H9 (cell line): ENCODE measurements at regions not wholly inside any gene's neighbourhood (a gene's known extent, or its start where the extent isn't known, plus 50 kb on each side); places are given as distances from the start of the nearest gene placed in this dataset.

Experiments used
- DNase-seq: peaks from one replicate; pipeline ENCODE4 v3.0.0-alpha.2; 2017
- H2AFZ ChIP-seq: one replicate; pipeline ENCODE4 v1.6.1; 2013; ENCODE audit warnings: mild to moderate bottlenecking, low read length, control low read depth, moderate library complexity
- H2AK5ac ChIP-seq: 2 replicates; pipeline ENCODE4 v1.6.1; 2013; ENCODE audit warnings: low read length, control low read depth, mixed read lengths; ENCODE audit not compliant: insufficient read length
- H2BK120ac ChIP-seq: one replicate; pipeline ENCODE4 v1.6.1; 2013; ENCODE audit warnings: low read depth, mild to moderate bottlenecking, low read length, control low read depth, inconsistent platforms; ENCODE audit not compliant: poor library complexity, severe bottlenecking
- H2BK12ac ChIP-seq: 2 replicates; pipeline ENCODE4 v1.6.1; 2013; ENCODE audit warnings: low read length, control low read depth, mixed read lengths, low read depth; ENCODE audit not compliant: insufficient read length
- H2BK15ac ChIP-seq: 2 replicates; pipeline ENCODE4 v1.6.1; 2013; ENCODE audit warnings: low read depth, low read length, control low read depth
- H2BK20ac ChIP-seq: one replicate; pipeline ENCODE4 v1.6.1; 2013; ENCODE audit warnings: low read depth, mild to moderate bottlenecking, low read length, control low read depth, inconsistent platforms; ENCODE audit not compliant: poor library complexity, severe bottlenecking
- H2BK5ac ChIP-seq: 2 replicates; pipeline ENCODE4 v1.6.1; 2013; ENCODE audit warnings: low read length, control low read depth, mixed read lengths; ENCODE audit not compliant: insufficient read length
- H3K14ac ChIP-seq: 2 replicates; pipeline ENCODE4 v1.6.1; 2013; ENCODE audit warnings: low read length, control low read depth; ENCODE audit not compliant: insufficient read depth
- H3K18ac ChIP-seq: 2 replicates; pipeline ENCODE4 v1.6.1; 2013; ENCODE audit warnings: low read depth, mild to moderate bottlenecking, mixed read lengths, low read length, control low read depth; ENCODE audit not compliant: insufficient read length
- H3K23ac ChIP-seq: 2 replicates; pipeline ENCODE4 v1.6.1; 2013; ENCODE audit warnings: low read length, control low read depth, mixed read lengths, low read depth; ENCODE audit not compliant: insufficient read length
- H3K23me2 ChIP-seq: 2 replicates; pipeline ENCODE4 v1.6.1; 2013; ENCODE audit warnings: low read depth, mild to moderate bottlenecking, mixed read lengths, low read length, control low read depth; ENCODE audit not compliant: insufficient read length, poor library complexity, severe bottlenecking
- H3K27ac ChIP-seq: 2 replicates; pipeline ENCODE4 v1.5.1; 2013; ENCODE audit warnings: low read length, control low read depth, mixed read lengths, low read depth; ENCODE audit not compliant: insufficient read length
- H3K27me3 ChIP-seq: 2 replicates; pipeline ENCODE4 v1.6.1; 2013; ENCODE audit warnings: low read length, control low read depth, inconsistent platforms; ENCODE audit not compliant: insufficient read depth
- H3K4ac ChIP-seq: 2 replicates; pipeline ENCODE4 v1.6.1; 2013; ENCODE audit warnings: low read depth, mild to moderate bottlenecking, control low read depth, inconsistent platforms, low read length, moderate library complexity
- H3K4me1 ChIP-seq: 2 replicates; pipeline ENCODE4 v1.6.1; 2013; ENCODE audit warnings: low read length, control low read depth, inconsistent platforms; ENCODE audit not compliant: insufficient read depth
- H3K4me2 ChIP-seq: 2 replicates; pipeline ENCODE4 v1.6.1; 2013; ENCODE audit warnings: low read length, control low read depth, mixed read lengths; ENCODE audit not compliant: insufficient read length, insufficient read depth
- H3K56ac ChIP-seq: 2 replicates; pipeline ENCODE4 v1.6.1; 2013; ENCODE audit warnings: low read depth, mild to moderate bottlenecking, mixed read lengths, low read length, control low read depth; ENCODE audit not compliant: insufficient read length
- H3K79me1 ChIP-seq: 2 replicates; pipeline ENCODE4 v1.6.1; 2013; ENCODE audit warnings: low read depth, mild to moderate bottlenecking, moderate library complexity, low read length, control low read depth, inconsistent platforms; ENCODE audit not compliant: insufficient read depth, poor library complexity, severe bottlenecking
- H3K79me2 ChIP-seq: 2 replicates; pipeline ENCODE4 v1.6.1; 2013; ENCODE audit warnings: low read length, control low read depth, inconsistent platforms; ENCODE audit not compliant: insufficient read depth
- H3K9ac ChIP-seq: 2 replicates; pipeline ENCODE4 v1.6.1; 2013; ENCODE audit warnings: low read length, control low read depth, mixed read lengths; ENCODE audit not compliant: insufficient read length; ENCODE audit errors: extremely low read depth
- H3K9me3 ChIP-seq: one replicate; pipeline ENCODE4 v1.6.1; 2013; ENCODE audit warnings: low read depth, low read length, inconsistent platforms; ENCODE audit not compliant: control insufficient read depth
- H3T11ph ChIP-seq: one replicate; pipeline ENCODE4 v1.6.1; 2013; ENCODE audit warnings: mild to moderate bottlenecking, low read length, control low read depth, inconsistent platforms
- H4K20me1 ChIP-seq: one replicate; pipeline ENCODE4 v1.6.1; 2013; ENCODE audit not compliant: control insufficient read depth, insufficient read length, insufficient read depth
- H4K5ac ChIP-seq: 2 replicates; pipeline ENCODE4 v1.6.1; 2013; ENCODE audit warnings: low read depth, mild to moderate bottlenecking, mixed read lengths, low read length, control low read depth; ENCODE audit not compliant: insufficient read length
- H4K8ac ChIP-seq: replicated peaks from 2 replicates; pipeline ENCODE4 v1.6.1; 2013; ENCODE audit warnings: low read length, control low read depth, mixed read lengths, low read depth; ENCODE audit not compliant: insufficient read length
- H4K91ac ChIP-seq: 2 replicates; pipeline ENCODE4 v1.6.1; 2013; ENCODE audit warnings: low read depth, mild to moderate bottlenecking, moderate library complexity, mixed read lengths, low read length, control low read depth; ENCODE audit not compliant: insufficient read length
- H3K27ac Mint-ChIP-seq, 3 experiments: 2 replicates in 2 of 3; 3 replicates in 1 of 3; pipeline ENCODE4 v1.8.0; 2020 to 2021; ENCODE audit warnings: mixed read lengths in 3 of 3, mild to moderate bottlenecking in 1 of 3, moderate library complexity in 1 of 3
- H3K27me3 Mint-ChIP-seq: 2 replicates; pipeline ENCODE4 v1.8.0; 2021; ENCODE audit warnings: low read depth, mild to moderate bottlenecking, moderate library complexity, mixed read lengths
- H3K36me3 Mint-ChIP-seq, 3 experiments: 2 replicates in 2 of 3; 3 replicates in 1 of 3; pipeline ENCODE4 v1.8.0; 2020 to 2021; ENCODE audit warnings: low read depth in 3 of 3, mixed read lengths in 3 of 3; ENCODE audit not compliant: insufficient read depth in 1 of 3
- H3K4me1 Mint-ChIP-seq, 2 experiments: 2 replicates each; pipeline ENCODE4 v1.8.0; 2020; ENCODE audit warnings: mixed read lengths in 2 of 2
- H3K4me3 Mint-ChIP-seq, 2 experiments: 2 replicates in 1 of 2; 3 replicates in 1 of 2; pipeline ENCODE4 v1.8.0; 2020 to 2021; ENCODE audit warnings: mild to moderate bottlenecking in 2 of 2, mixed read lengths in 2 of 2, moderate library complexity in 1 of 2
- H3K9me3 Mint-ChIP-seq, 2 experiments: 2 replicates in 1 of 2; 3 replicates in 1 of 2; pipeline ENCODE4 v1.8.0; 2020; ENCODE audit warnings: mild to moderate bottlenecking in 2 of 2, mixed read lengths in 2 of 2, moderate library complexity in 1 of 2
- WGBS: extraction: QIAGEN DNeasy Blood & Tissue Kit; methylation state at CpG from one replicate; pipeline ENCODE4 v1.1.7; 2013; ENCODE audit warnings: missing lambda C conversion rate, low lambda C conversion rate, mixed read lengths; ENCODE audit not compliant: insufficient read length; ENCODE audit errors: extremely low coverage; 5-methylcytosine and 5-hydroxymethylcytosine counted together
- TF ChIP-seq, protein P1 (sequence below): fragments of 200-600 bp; sonication (generic); conservative IDR thresholded peaks from 3 replicates; pipeline ENCODE4 v1.8.0; 2021; ENCODE audit warnings: antibody characterized with exemption, mild to moderate bottlenecking

DNA sequence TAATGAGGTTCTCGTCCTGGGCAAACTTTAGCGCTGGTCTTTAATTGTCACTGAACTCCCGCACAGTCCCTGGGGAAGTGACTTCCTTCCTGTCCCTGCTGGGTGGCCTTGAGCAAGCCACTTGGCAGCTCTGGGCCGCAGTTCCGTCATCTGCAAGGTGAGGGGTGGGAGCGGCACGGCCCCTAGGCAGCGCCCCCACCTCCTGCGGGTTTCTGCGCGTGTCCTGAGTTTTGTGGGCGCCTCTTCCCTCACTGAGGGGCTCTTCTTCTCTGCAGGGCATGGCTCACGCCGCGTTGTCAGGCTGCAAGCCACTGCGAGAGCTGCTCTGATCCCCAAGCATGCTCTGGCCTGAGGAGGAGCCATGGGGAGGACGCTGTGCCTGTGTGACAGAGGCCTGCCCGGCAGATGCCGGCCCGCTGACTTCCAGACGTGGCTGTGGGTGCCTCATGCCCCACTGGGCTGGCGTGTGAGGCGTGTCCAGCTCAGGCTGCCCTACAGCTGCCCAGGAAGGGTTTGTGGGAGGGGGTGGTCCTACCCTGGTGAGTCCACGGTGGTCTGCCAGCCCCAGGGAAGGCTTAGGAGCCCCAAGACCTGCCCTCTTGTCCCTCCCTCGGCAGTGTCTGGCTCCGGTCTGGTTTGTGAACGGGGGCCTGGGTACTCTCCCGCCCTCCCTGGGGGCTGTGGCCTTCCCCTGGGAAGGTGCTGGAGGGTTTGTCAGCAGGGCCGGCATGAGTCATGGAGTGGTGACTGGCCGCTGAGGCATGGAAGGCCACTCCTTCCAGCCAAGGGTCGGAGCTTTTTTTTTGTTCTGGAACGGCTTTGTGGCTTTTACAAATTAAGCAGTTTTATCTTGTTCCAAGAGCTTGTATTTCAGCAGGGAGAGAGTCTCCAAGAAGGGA is 182.0 kb downstream of the SEC14L1 start:
- no peak overlapping the region for H4K8ac ChIP-seq
- no peaks in the 10 kb centered on the region for H3K27me3 ChIP-seq
- H2BK20ac ChIP-seq, result no peak overlapping the region
- H3K4me2 ChIP-seq, result no peak overlapping the region
- H3K23ac ChIP-seq, result no peak overlapping the region
- no peaks in the 10 kb centered on the region for H3K23me2 ChIP-seq
- H4K20me1 ChIP-seq, result no peaks in the 10 kb centered on the region
- peak overlapping the region; percentile 34; the same call in 1 of the 2 replicates for H3K14ac ChIP-seq
- Mint-ChIP-seq H3K27me3 (peaks cover 1% of the 10 kb centered on the region; the same call in 1 of the 2 replicates), H3K4me3 (no peak overlapping the region), H3K27ac (peak overlapping the region in 2 of 3 experiments; percentile 63 to 90; a peak in 4 of 7 replicates), H3K4me1 (peaks cover 32 to 46% of the 10 kb centered on the region in 2 experiments), H3K9me3 (no peaks in the 10 kb centered on the region), H3K36me3 (peaks cover 0 to 5% (median 3%) of the 10 kb centered on the region in 3 experiments; a peak in 4 of 7 replicates)
- no peak overlapping the region for H3T11ph ChIP-seq
- peaks cover 3% of the 10 kb centered on the region for H3K79me1 ChIP-seq
- H2BK120ac ChIP-seq, result no peak overlapping the region
- H2AK5ac ChIP-seq, result no peak overlapping the region
- peaks cover 2% of the 10 kb centered on the region; the same call in 1 of the 2 replicates for H3K4me1 ChIP-seq
- TF ChIP-seq, protein P1, sequence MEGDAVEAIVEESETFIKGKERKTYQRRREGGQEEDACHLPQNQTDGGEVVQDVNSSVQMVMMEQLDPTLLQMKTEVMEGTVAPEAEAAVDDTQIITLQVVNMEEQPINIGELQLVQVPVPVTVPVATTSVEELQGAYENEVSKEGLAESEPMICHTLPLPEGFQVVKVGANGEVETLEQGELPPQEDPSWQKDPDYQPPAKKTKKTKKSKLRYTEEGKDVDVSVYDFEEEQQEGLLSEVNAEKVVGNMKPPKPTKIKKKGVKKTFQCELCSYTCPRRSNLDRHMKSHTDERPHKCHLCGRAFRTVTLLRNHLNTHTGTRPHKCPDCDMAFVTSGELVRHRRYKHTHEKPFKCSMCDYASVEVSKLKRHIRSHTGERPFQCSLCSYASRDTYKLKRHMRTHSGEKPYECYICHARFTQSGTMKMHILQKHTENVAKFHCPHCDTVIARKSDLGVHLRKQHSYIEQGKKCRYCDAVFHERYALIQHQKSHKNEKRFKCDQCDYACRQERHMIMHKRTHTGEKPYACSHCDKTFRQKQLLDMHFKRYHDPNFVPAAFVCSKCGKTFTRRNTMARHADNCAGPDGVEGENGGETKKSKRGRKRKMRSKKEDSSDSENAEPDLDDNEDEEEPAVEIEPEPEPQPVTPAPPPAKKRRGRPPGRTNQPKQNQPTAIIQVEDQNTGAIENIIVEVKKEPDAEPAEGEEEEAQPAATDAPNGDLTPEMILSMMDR, result no peak
- no peak overlapping the region for H4K91ac ChIP-seq
- DNase-seq, result peak; percentile 70
- no peak overlapping the region for H2BK5ac ChIP-seq
- peaks cover 3% of the 10 kb centered on the region; the same call in 1 of the 2 replicates for H3K79me2 ChIP-seq
- no peak overlapping the region for H3K18ac ChIP-seq
- no peak overlapping the region for H3K27ac ChIP-seq
- H3K56ac ChIP-seq, result no peak overlapping the region
- no peak overlapping the region for H2BK12ac ChIP-seq
- H4K5ac ChIP-seq, result no peak overlapping the region
- no peaks in the 10 kb centered on the region for H3K9me3 ChIP-seq
- no peak overlapping the region for H2AFZ ChIP-seq
- WGBS, result no CpG with 5 or more reads among the region's 32 CpGs
- H3K9ac ChIP-seq, result no peak overlapping the region
- no peak overlapping the region for H2BK15ac ChIP-seq
- no peak overlapping the region for H3K4ac ChIP-seq
